ENCODE measurements at regions not wholly inside any gene's neighbourhood (a gene's known extent, or its start where the extent isn't known, plus 50 kb on each side); places are given as distances from the start of the nearest gene placed in this dataset.

- H3K4me2 ChIP-seq (ENCODE audit: low read length): no peak overlapping the region; the same call in 1 of the 2 replicates
- H3K9me3 ChIP-seq (ENCODE audit: low read length): no peaks in the 10 kb centered on the region
- no peak for TF ChIP-seq EZH2 (IDR thresholded peaks at IDR 0.05; ENCODE audit: low read length, unreplicated experiment)
- no peak for TF ChIP-seq EZH2phosphoT487 (IDR thresholded peaks at IDR 0.05; ENCODE audit: borderline replicate concordance, low read length)
- TF ChIP-seq, protein P1, sequence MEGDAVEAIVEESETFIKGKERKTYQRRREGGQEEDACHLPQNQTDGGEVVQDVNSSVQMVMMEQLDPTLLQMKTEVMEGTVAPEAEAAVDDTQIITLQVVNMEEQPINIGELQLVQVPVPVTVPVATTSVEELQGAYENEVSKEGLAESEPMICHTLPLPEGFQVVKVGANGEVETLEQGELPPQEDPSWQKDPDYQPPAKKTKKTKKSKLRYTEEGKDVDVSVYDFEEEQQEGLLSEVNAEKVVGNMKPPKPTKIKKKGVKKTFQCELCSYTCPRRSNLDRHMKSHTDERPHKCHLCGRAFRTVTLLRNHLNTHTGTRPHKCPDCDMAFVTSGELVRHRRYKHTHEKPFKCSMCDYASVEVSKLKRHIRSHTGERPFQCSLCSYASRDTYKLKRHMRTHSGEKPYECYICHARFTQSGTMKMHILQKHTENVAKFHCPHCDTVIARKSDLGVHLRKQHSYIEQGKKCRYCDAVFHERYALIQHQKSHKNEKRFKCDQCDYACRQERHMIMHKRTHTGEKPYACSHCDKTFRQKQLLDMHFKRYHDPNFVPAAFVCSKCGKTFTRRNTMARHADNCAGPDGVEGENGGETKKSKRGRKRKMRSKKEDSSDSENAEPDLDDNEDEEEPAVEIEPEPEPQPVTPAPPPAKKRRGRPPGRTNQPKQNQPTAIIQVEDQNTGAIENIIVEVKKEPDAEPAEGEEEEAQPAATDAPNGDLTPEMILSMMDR (conservative IDR thresholded peaks at IDR 0.05; ENCODE audit: low read depth, low read length): no peak
- no peaks in the 10 kb centered on the region for H3K36me3 ChIP-seq (ENCODE audit: low read depth, low read length)
- H3K4me1 ChIP-seq (ENCODE audit: insufficient read depth, low read length): peaks cover 24% of the 10 kb centered on the region
- peak overlapping the region; percentile 87 for H3K27ac ChIP-seq (ENCODE audit: low read length)
- H4K20me1 ChIP-seq (ENCODE audit: low read length): no peaks in the 10 kb centered on the region
- H2AFZ ChIP-seq (ENCODE audit: low read length): no peak overlapping the region
- ChIA-PET CTCF (no interaction called here), POLR2A (ENCODE audit: unreplicated experiment) (no interaction called here)
- no peaks in the 10 kb centered on the region for H3F3A ChIP-seq (ENCODE audit: low read length, unreplicated experiment)
- H3K4me3 ChIP-seq (ENCODE audit: low read length): no peak overlapping the region
- no peaks in the 10 kb centered on the region for H3K27me3 ChIP-seq (ENCODE audit: low read length)
- H3K79me2 ChIP-seq (ENCODE audit: low read length): no peaks in the 10 kb centered on the region
- no peak for DNase-seq
- peak overlapping the region; percentile 37; the same call in 1 of the 2 replicates for H3K9ac ChIP-seq (ENCODE audit: low read length)
- no peaks in the 10 kb centered on the region for H3K9me2 ChIP-seq (replicated peaks; ENCODE audit: low read length)
- BruUV-seq (replicated peaks): no TSS peak
- intact Hi-C loops (cut with micrococcal nuclease): no loop called here
- ATAC-seq: no peak
These were observed 247.8 kb upstream of the KRR1 start for GRCh38 chr12:75759196-75759595.

DNA sequence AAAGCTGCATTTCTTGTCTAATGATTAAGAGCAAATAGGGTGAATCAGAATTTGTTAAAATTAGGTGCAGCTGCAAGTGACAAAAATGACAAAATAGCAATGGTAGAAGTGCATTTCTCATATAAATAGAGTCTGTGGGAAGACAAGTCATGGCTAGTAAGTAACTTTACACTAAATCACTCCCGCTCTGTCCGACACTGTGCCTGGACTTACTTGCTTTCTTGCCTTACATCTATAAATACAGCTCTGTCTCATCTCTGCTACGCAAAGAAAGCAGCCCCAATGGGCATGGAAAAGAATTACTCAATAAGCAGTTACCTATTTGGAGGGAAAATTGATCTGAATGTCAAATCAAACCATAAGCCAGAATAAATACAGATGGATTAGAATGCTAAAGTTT lies 245.4 kb upstream of the KRR1 start:
- Histone ChIP-seq H3K9me2 (replicated peaks; ENCODE audit: low read length) (no peaks in the 10 kb centered on the region), H3K4me1 (ENCODE audit: insufficient read depth, low read length) (peaks cover 23% of the 10 kb centered on the region), H3K4me2 (ENCODE audit: low read length) (no peak overlapping the region), H3K4me3 (ENCODE audit: low read length) (no peak overlapping the region), H4K20me1 (ENCODE audit: low read length) (no peaks in the 10 kb centered on the region), H3K27me3 (ENCODE audit: low read length) (no peaks in the 10 kb centered on the region), H3K36me3 (ENCODE audit: low read depth, low read length) (no peaks in the 10 kb centered on the region), H2AFZ (ENCODE audit: low read length) (no peak overlapping the region), H3K9ac (ENCODE audit: low read length) (no peak overlapping the region), H3K79me2 (ENCODE audit: low read length) (no peaks in the 10 kb centered on the region), H3F3A (ENCODE audit: low read length, unreplicated experiment) (no peaks in the 10 kb centered on the region), H3K9me3 (ENCODE audit: low read length) (no peaks in the 10 kb centered on the region), H3K27ac (ENCODE audit: low read length) (no peak overlapping the region)
- POLR2A ChIA-PET (ENCODE audit: unreplicated experiment): no interaction called here
- BruUV-seq (replicated peaks): no TSS peak
- CTCF ChIA-PET: no interaction called here
- ATAC-seq: no peak
- TF ChIP-seq, protein P1 (conservative IDR thresholded peaks at IDR 0.05; ENCODE audit: low read depth, low read length): no peak
- TF ChIP-seq EZH2phosphoT487 (IDR thresholded peaks at IDR 0.05; ENCODE audit: borderline replicate concordance, low read length): no peak
- TF ChIP-seq EZH2 (IDR thresholded peaks at IDR 0.05; ENCODE audit: low read length, unreplicated experiment): no peak
- DNase-seq: no peak
- intact Hi-C loops (cut with micrococcal nuclease): no loop called here

DNA sequence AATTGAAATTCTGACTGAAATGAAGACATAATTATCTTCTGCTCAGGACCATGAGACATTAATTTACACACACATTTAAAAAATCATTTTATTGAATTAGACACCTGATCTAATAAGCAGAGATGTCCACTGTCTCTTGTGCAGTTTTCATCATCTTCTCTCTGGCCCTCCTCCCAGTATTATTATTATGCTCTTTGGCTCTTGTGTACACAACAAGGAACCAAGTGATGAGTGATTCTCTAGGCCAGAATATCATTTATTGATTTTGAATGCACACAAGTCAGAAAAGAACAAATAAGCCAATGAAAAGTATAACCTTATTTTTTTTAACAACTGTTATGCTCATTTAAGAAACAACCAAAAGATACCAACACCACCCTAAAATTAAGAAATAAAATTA lies 244.7 kb upstream of the KRR1 start:
- intact Hi-C loops (cut with micrococcal nuclease): no loop called here
- Histone ChIP-seq H3K36me3 (ENCODE audit: low read depth, low read length) (no peaks in the 10 kb centered on the region), H3K9me3 (ENCODE audit: low read length) (no peaks in the 10 kb centered on the region), H3K27me3 (ENCODE audit: low read length) (no peaks in the 10 kb centered on the region), H2AFZ (ENCODE audit: low read length) (no peak overlapping the region), H3K79me2 (ENCODE audit: low read length) (no peaks in the 10 kb centered on the region), H3K9me2 (replicated peaks; ENCODE audit: low read length) (no peaks in the 10 kb centered on the region), H3K4me2 (ENCODE audit: low read length) (no peak overlapping the region), H3K4me1 (ENCODE audit: insufficient read depth, low read length) (peaks cover 22% of the 10 kb centered on the region), H3K9ac (ENCODE audit: low read length) (no peak overlapping the region), H3K4me3 (ENCODE audit: low read length) (no peak overlapping the region), H3K27ac (ENCODE audit: low read length) (no peak overlapping the region), H4K20me1 (ENCODE audit: low read length) (no peaks in the 10 kb centered on the region), H3F3A (ENCODE audit: low read length, unreplicated experiment) (no peaks in the 10 kb centered on the region)
- ChIA-PET CTCF (no interaction called here), POLR2A (ENCODE audit: unreplicated experiment) (no interaction called here)
- TF ChIP-seq EZH2 (IDR thresholded peaks at IDR 0.05; ENCODE audit: low read length, unreplicated experiment): no peak
- TF ChIP-seq, protein P1 (conservative IDR thresholded peaks at IDR 0.05; ENCODE audit: low read depth, low read length): no peak
- TF ChIP-seq EZH2phosphoT487 (IDR thresholded peaks at IDR 0.05; ENCODE audit: borderline replicate concordance, low read length): no peak
- ATAC-seq (no peak), DNase-seq (no peak)
- BruUV-seq (replicated peaks): no TSS peak

All from PC-3 (cell line).